Small intestine (tissue), 7 donors: ENCODE measurements at regions not wholly inside any gene's neighbourhood (a gene's known extent, or its start where the extent isn't known, plus 50 kb on each side); places are given as distances from the start of the nearest gene placed in this dataset.

Source experiments
- DNase-seq, 2 donors: peaks; one replicate each; pipeline versions ENCODE4 v3.0.0 to v3.0.0-alpha.2; 2013
- FAIRE-seq: peaks from 2 replicates; lab custom pipeline; 2012; peaks lifted over from hg19 to GRCh38; lab: Jason Lieb, UNC
- H3K27ac ChIP-seq, 3 donors: one replicate each; pipeline ENCODE4 v1.5.1; 2013; ENCODE audit warnings: low read length in 2 of 3, mild to moderate bottlenecking in 2 of 3, control low read depth in 1 of 3, inconsistent platforms in 1 of 3, low read depth in 1 of 3, moderate library complexity in 1 of 3
- H3K27me3 ChIP-seq, 3 donors: one replicate each; pipeline ENCODE4 v1.6.1; 2013; ENCODE audit warnings: low read length in 3 of 3, inconsistent platforms in 1 of 3; ENCODE audit not compliant: control insufficient read depth in 3 of 3, insufficient read depth in 3 of 3
- H3K36me3 ChIP-seq, 3 donors: one replicate each; pipeline ENCODE4 v1.6.1; 2013; ENCODE audit warnings: low read length in 3 of 3, inconsistent platforms in 1 of 3, low read depth in 1 of 3, mild to moderate bottlenecking in 1 of 3, moderate library complexity in 1 of 3; ENCODE audit not compliant: control insufficient read depth in 3 of 3, insufficient read depth in 2 of 3
- H3K4me1 ChIP-seq, 3 donors: one replicate each; pipeline ENCODE4 v1.6.1; 2013; ENCODE audit warnings: low read length in 2 of 3, inconsistent platforms in 1 of 3, low read depth in 1 of 3, mild to moderate bottlenecking in 1 of 3, moderate library complexity in 1 of 3; ENCODE audit not compliant: control insufficient read depth in 3 of 3, insufficient read depth in 2 of 3
- H3K4me3 ChIP-seq, 3 donors: one replicate each; pipeline ENCODE4 v1.5.1; 2013; ENCODE audit warnings: low read length in 3 of 3, control low read depth in 1 of 3, inconsistent platforms in 1 of 3, low read depth in 1 of 3, mild to moderate bottlenecking in 1 of 3, moderate library complexity in 1 of 3
- H3K9me3 ChIP-seq, 2 donors: one replicate each; pipeline ENCODE4 v1.6.1; 2013; ENCODE audit warnings: low read depth in 1 of 2, low read length in 1 of 2; ENCODE audit not compliant: control insufficient read depth in 2 of 2, insufficient read depth in 1 of 2
- WGBS, 3 donors: extraction: QIAGEN DNeasy Blood & Tissue Kit; methylation state at CpG; one replicate each; pipeline ENCODE4 v1.1.7; 2013; 5-methylcytosine and 5-hydroxymethylcytosine counted together
- donor health status: healthy with polysubstance abuse.
- donor health status: control.
- donor health status: control.
- donor health status: Bipolar disorder and iron deficiency.
- donor health status: healthy.

DNA sequence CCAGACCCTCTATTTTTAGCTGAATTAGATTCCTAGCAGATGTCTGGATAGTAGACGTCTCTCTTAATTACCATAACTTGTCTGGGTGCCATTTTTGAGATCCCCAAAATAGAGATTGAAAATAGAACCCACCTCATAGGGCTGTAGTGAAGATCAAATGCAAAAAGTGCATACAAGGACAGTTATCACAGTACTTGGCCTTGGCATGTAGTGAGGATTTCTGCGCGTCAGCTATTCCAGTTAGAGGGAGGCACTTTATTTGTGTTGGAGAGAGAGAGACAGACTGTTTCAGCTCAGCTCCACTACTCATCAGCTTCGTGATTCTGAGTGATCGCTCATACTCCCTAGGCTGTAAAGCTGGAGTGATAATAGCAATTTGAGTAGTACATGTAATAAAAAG is 59.6 kb upstream of the CDH13 start:
- Histone ChIP-seq H3K27ac (no peak overlapping the region), H3K4me1 (no peaks in the 10 kb centered on the region), H3K36me3 (no peaks in the 10 kb centered on the region), H3K4me3 (no peak overlapping the region), H3K9me3 (peaks cover 0 to 4% of the 10 kb centered on the region in 2 donors), H3K27me3 (no peaks in the 10 kb centered on the region)
- WGBS, 3 donors, result 71 to 81% (median 81%) methylated on average over 5 of the region's 5 CpGs
- FAIRE-seq (no peak), DNase-seq (no peak)

DNA sequence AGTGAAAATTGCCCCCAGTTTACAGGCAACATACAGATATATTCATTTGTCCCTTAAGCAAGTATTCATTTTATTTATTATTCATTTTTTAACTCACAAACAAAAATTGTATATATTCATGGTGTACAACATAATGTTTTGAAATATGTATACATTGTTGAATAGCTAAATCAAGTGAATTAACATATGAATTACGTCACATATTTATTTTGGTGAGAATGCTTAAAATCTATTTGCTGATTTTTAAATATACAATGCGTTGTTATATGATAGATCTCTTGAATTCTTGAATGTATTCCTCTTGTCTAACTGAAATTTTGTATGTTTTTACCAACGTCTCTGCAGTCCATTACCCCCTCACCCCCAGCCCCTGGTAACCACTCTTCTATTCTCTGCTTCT is 63.4 kb upstream of the CDH13 start:
- WGBS, 3 donors, result 76 to 83% (median 76%) methylated on average over 3 of the region's 3 CpGs
- Histone ChIP-seq H3K27ac (no peak overlapping the region), H3K36me3 (no peaks in the 10 kb centered on the region), H3K27me3 (no peaks in the 10 kb centered on the region), H3K4me3 (no peak overlapping the region), H3K4me1 (no peaks in the 10 kb centered on the region), H3K9me3 (peaks cover 0 to 4% of the 10 kb centered on the region in 2 donors)
- DNase-seq (no peak), FAIRE-seq (no peak)

DNA sequence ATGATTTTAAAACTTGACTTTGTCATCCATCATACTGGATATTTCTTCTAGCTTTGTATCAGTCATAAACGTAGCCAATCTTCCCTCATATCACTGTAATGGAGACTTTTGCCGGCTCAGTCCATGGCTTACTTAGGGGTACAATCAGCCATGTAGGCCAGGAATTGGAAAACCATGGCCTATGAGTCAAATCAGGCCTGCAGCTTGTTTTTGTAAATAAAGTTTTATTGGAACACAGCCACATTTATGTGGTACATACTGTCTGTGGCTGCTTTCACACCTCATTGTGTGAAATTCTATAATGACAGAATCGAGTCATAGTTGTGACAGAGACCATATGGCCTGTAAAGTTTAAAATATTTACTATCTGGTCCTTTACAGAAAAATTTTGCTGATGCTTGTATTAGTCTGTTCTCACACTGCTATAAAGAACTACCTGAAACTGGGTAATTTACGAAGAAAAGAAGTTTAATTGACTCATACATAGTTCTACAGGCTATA is 64.5 kb upstream of the CDH13 start:
- H3K36me3 ChIP-seq, result no peaks in the 10 kb centered on the region
- FAIRE-seq, result no peak
- no peak overlapping the region for H3K4me3 ChIP-seq
- no peaks in the 10 kb centered on the region for H3K27me3 ChIP-seq
- WGBS, 3 donors, result 73 to 83% (median 81%) methylated on average over 4 of the region's 4 CpGs
- no peaks in the 10 kb centered on the region for H3K4me1 ChIP-seq
- H3K27ac ChIP-seq, result no peak overlapping the region
- peaks cover 0 to 4% of the 10 kb centered on the region in 2 donors for H3K9me3 ChIP-seq
- DNase-seq, result no peak

DNA sequence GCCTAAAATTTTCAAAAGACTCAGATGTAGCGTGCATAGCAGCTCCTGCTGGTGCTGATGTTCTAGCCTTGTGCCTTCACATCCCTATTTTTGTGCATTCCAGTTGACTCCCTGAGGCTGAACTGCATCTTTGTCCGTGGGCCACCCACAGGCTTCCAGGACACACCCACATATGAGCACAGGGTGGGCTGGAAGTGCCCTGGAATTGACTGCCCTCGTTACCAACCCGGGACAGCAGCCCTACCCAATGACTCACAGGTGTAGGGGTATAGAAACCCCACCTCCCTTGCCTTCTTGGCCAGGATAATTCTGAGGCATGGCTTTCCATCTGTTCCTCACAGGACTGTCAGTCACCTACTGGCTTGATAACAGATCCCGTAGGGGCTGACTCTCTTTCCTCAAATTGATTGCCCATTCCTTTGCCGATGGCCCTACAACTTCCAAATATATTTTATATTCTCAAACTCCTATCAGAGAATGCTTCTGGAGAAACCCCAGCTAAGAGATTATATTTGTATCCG is 65.9 kb upstream of the CDH13 start:
- DNase-seq (no peak), FAIRE-seq (no peak)
- no peak overlapping the region for H3K4me3 ChIP-seq
- H3K9me3 ChIP-seq, result peaks cover 0 to 4% of the 10 kb centered on the region in 2 donors
- no peaks in the 10 kb centered on the region for H3K27me3 ChIP-seq
- H3K36me3 ChIP-seq, result no peaks in the 10 kb centered on the region
- H3K27ac ChIP-seq, result no peak overlapping the region
- no peaks in the 10 kb centered on the region for H3K4me1 ChIP-seq
- WGBS, 3 donors, result 63 to 72% (median 64%) methylated on average over 7 of the region's 7 CpGs

DNA sequence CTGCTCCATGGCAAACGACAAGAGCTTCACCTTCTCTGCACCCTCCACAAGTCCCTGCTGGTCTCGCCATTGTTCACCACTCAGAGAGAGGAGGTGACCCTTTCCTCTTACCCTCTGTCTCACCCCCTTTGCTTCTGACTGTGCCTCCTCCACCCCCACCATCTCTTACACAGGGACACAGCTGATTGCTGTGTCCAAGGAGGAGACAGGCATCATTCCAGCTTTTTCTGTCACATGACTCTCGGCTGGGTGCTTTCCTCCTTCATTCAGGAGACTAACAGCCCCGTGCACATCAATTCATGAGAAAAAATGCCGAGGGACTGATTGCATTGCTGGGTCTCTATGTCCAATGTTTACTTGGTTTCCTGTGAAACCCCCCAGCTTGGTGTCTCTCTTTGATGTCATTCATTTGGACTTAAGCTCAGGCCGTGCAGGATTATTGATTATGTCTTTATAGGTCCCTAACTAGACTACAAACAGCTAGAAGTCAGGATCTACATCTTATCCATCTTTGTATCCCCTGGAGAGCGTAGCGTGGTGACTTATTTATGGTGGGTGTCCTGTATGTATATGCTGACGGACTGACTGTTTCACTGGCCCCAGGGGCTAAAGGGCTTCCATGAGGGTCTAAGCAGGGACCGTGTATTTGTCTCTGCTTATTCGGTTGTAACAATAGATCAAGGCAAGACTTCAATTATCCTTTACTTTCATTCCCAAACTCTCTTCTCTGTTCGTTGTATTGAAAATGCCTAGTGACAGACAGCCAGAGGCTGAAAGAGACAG is 82.2 kb upstream of the CDH13 start:
- FAIRE-seq (no peak), DNase-seq (no peak)
- Histone ChIP-seq H3K4me1 (no peaks in the 10 kb centered on the region), H3K36me3 (no peaks in the 10 kb centered on the region), H3K27me3 (peaks cover 0 to 7% (median 0%) of the 10 kb centered on the region in 3 donors), H3K4me3 (no peak overlapping the region), H3K27ac (no peak overlapping the region), H3K9me3 (no peaks in the 10 kb centered on the region)
- WGBS, 3 donors, result 34 to 53% (median 40%) methylated on average over 12 of the region's 12 CpGs

DNA sequence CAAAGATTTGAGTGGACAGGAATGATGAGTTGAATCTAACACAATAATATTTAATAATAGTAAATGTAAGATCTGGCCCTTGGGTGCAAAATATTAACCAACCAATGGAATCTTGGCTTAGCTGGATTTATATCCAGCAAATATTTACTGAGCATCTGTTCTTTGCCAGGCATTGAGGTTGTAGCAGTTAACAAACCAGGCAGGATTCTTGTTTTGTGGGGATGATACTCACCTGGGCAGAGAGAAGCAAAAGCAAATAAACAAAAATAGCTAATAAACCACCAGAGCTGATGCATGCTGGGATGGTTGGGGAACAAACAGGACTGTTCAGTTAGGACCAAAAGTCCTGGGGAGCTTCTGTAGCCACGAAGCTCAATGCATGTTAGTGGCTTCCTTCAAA is 84.1 kb upstream of the CDH13 start:
- Histone ChIP-seq H3K36me3 (no peaks in the 10 kb centered on the region), H3K27ac (no peak overlapping the region), H3K9me3 (no peaks in the 10 kb centered on the region), H3K27me3 (peaks cover 0 to 7% (median 2%) of the 10 kb centered on the region in 3 donors), H3K4me3 (no peak overlapping the region), H3K4me1 (no peaks in the 10 kb centered on the region)
- DNase-seq (no peak), FAIRE-seq (no peak)
- WGBS, 3 donors, result 41 to 76% (median 54%) methylated on average over 1 of the region's 1 CpG

DNA sequence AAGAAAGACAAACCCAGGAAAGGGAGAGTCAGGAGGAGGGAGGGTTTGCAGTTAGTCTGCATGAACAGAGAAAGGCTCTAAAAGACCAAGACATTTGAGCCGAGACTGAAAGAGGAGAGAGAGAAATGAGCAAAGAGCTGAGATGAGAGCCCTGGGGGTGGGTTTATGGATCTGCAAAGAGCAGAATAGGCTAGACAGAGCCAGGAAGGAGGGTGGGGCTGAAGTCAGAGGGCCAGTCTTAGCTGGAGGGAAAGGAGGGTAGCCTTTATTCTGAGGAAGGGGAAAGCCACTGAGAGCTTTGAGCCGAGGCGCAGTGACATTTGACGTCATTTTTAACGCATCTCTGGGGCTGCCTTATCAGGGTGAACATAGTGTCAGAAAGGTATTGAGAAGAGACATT is 85.7 kb upstream of the CDH13 start:
- no peak for DNase-seq
- no peak for FAIRE-seq
- H3K36me3 ChIP-seq, result no peaks in the 10 kb centered on the region
- no peak overlapping the region for H3K27ac ChIP-seq
- no peak overlapping the region for H3K4me3 ChIP-seq
- H3K4me1 ChIP-seq, result no peaks in the 10 kb centered on the region
- no peaks in the 10 kb centered on the region for H3K9me3 ChIP-seq
- H3K27me3 ChIP-seq, result peaks cover 0 to 7% (median 2%) of the 10 kb centered on the region in 3 donors
- WGBS, 3 donors, result 78 to 86% (median 82%) methylated on average over 5 of the region's 5 CpGs

DNA sequence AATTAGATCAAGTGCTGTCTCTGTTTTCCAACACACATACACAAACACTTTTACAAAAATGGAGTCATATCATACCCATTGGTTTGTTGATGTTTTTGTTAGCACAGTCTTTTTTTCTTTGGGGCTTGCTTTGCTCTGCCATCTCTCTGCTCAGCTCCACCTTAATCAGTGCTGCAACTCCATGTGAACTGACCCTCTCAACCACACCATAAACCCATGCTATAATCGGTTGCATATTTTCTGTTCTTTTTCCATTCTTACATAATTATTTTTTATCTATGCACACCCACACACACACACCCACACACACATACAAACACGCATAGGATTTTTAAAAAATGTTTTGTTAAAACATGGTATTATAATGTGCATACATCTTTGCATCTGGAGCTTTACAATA is 91.0 kb upstream of the CDH13 start:
- WGBS, 3 donors, result 63 to 74% (median 73%) methylated on average over 2 of the region's 2 CpGs
- Histone ChIP-seq H3K4me1 (no peaks in the 10 kb centered on the region), H3K9me3 (no peaks in the 10 kb centered on the region), H3K36me3 (no peaks in the 10 kb centered on the region), H3K4me3 (no peak overlapping the region), H3K27ac (no peak overlapping the region), H3K27me3 (peaks cover 0 to 2% (median 0%) of the 10 kb centered on the region in 3 donors)
- DNase-seq (no peak), FAIRE-seq (no peak)
